ENCODE measurements at regions not wholly inside any gene's neighbourhood (a gene's known extent, or its start where the extent isn't known, plus 50 kb on each side); places are given as distances from the start of the nearest gene placed in this dataset.

GRCh38 chr1:222239130-222239529 lies 308.8 kb downstream of the HHIPL2 start:
- TF ChIP-seq, protein P1, sequence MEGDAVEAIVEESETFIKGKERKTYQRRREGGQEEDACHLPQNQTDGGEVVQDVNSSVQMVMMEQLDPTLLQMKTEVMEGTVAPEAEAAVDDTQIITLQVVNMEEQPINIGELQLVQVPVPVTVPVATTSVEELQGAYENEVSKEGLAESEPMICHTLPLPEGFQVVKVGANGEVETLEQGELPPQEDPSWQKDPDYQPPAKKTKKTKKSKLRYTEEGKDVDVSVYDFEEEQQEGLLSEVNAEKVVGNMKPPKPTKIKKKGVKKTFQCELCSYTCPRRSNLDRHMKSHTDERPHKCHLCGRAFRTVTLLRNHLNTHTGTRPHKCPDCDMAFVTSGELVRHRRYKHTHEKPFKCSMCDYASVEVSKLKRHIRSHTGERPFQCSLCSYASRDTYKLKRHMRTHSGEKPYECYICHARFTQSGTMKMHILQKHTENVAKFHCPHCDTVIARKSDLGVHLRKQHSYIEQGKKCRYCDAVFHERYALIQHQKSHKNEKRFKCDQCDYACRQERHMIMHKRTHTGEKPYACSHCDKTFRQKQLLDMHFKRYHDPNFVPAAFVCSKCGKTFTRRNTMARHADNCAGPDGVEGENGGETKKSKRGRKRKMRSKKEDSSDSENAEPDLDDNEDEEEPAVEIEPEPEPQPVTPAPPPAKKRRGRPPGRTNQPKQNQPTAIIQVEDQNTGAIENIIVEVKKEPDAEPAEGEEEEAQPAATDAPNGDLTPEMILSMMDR (IDR thresholded peaks at IDR 0.05; ENCODE audit: low read length): no peak
- no peak for TF ChIP-seq EZH2 (optimal IDR thresholded peaks at IDR 0.05; ENCODE audit: low read depth, low read length)
